Skeletal muscle tissue (tissue), 3 donors: ENCODE measurements at regions not wholly inside any gene's neighbourhood (a gene's known extent, or its start where the extent isn't known, plus 50 kb on each side); places are given as distances from the start of the nearest gene placed in this dataset.

Experiments used
- H3K27ac ChIP-seq: one replicate; pipeline ENCODE4 v1.7.0; 2013; ENCODE audit warnings: mild to moderate bottlenecking, low read depth, low read length, inconsistent platforms
- H3K27me3 ChIP-seq, 3 donors: one replicate each; pipeline ENCODE4 v1.7.0; 2013; ENCODE audit warnings: low read length in 3 of 3; ENCODE audit not compliant: control insufficient read depth in 3 of 3, insufficient read depth in 3 of 3
- H3K36me3 ChIP-seq, 3 donors: one replicate each; pipeline ENCODE4 v1.7.0; 2013; ENCODE audit warnings: low read length in 3 of 3; ENCODE audit not compliant: control insufficient read depth in 3 of 3, insufficient read depth in 3 of 3
- H3K4me1 ChIP-seq, 3 donors: one replicate each; pipeline ENCODE4 v1.7.0; 2013; ENCODE audit warnings: low read length in 3 of 3, mild to moderate bottlenecking in 3 of 3; ENCODE audit not compliant: control insufficient read depth in 3 of 3, insufficient read depth in 3 of 3
- H3K4me3 ChIP-seq, 3 donors: one replicate each; pipeline ENCODE4 v1.7.0; 2013; ENCODE audit warnings: low read length in 3 of 3
- H3K9ac ChIP-seq, 3 donors: one replicate each; pipeline ENCODE4 v1.7.0; 2013; ENCODE audit warnings: low read length in 3 of 3, mild to moderate bottlenecking in 3 of 3, moderate library complexity in 2 of 3, low read depth in 1 of 3
- H3K9me3 ChIP-seq, 3 donors: one replicate each; pipeline ENCODE4 v1.7.0; 2013; ENCODE audit warnings: low read length in 3 of 3; ENCODE audit not compliant: control insufficient read depth in 3 of 3
- donor health status: Osteomylitis.

DNA sequence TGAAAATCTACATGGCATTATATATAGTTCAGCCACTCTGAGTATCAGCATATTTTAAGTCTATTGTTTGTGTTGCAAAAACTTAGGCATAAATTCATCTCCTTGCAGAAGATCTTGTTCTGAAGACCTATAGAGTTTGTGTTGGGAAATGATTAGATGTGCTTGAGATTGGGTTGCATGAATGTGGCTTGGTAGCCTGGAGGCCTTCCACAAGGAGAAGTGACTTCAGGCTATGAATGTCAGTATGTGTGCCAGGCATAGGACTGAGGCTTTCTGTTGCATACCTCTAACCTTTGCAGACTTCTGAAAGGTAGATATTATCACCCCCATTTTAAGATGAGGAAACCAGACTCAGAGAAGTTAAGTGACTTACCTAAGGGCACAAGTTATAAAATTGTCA is 188.6 kb downstream of the OLFM4 start:
- H3K4me3 ChIP-seq, result no peak overlapping the region
- no peaks in the 10 kb centered on the region for H3K9me3 ChIP-seq
- no peaks in the 10 kb centered on the region for H3K36me3 ChIP-seq
- H3K9ac ChIP-seq, result no peak overlapping the region
- H3K27me3 ChIP-seq, result no peaks in the 10 kb centered on the region
- no peak overlapping the region for H3K27ac ChIP-seq
- H3K4me1 ChIP-seq, result no peaks in the 10 kb centered on the region

DNA sequence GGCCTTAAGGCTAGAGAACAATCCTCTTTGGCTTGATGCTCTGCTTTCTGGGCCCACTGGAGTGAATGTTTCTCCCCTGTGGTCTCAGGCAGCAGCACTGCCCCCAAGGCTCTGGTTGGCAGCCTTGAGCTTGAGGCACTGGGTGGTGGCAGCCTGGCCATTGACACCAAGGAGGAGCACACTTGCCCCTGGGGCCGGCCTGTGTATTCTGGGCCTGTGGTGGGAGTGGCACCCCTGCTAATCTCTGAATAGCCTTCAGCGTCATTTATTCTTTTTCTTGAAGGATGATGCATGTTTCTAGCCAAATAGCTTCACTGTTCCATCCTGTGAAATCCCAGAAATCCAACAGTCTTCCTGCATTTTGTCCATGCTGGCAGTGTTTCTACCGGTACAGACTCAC is 191.4 kb downstream of the OLFM4 start:
- H3K27me3 ChIP-seq, result no peaks in the 10 kb centered on the region
- H3K4me3 ChIP-seq, result no peak overlapping the region
- H3K27ac ChIP-seq, result no peak overlapping the region
- no peaks in the 10 kb centered on the region for H3K36me3 ChIP-seq
- peaks cover 0 to 5% (median 0%) of the 10 kb centered on the region in 3 donors for H3K9me3 ChIP-seq
- H3K9ac ChIP-seq, result no peak overlapping the region
- H3K4me1 ChIP-seq, result no peaks in the 10 kb centered on the region

- H3K9me3 ChIP-seq, result no peaks in the 10 kb centered on the region
- H3K4me1 ChIP-seq, result no peaks in the 10 kb centered on the region
- no peak overlapping the region for H3K27ac ChIP-seq
- H3K9ac ChIP-seq, result no peak overlapping the region
- no peak overlapping the region for H3K4me3 ChIP-seq
- peaks cover 0 to 5% (median 4%) of the 10 kb centered on the region in 3 donors for H3K27me3 ChIP-seq
- no peaks in the 10 kb centered on the region for H3K36me3 ChIP-seq
Measured at GRCh38 chr13:53237696-53238095, 209.1 kb downstream of the OLFM4 start.

- H3K9me3 ChIP-seq, result no peaks in the 10 kb centered on the region
- H3K27me3 ChIP-seq, result peaks cover 0 to 5% (median 4%) of the 10 kb centered on the region in 3 donors
- H3K9ac ChIP-seq, result no peak overlapping the region
- H3K36me3 ChIP-seq, result no peaks in the 10 kb centered on the region
- H3K27ac ChIP-seq, result no peak overlapping the region
- H3K4me1 ChIP-seq, result no peaks in the 10 kb centered on the region
- no peak overlapping the region for H3K4me3 ChIP-seq
Measured at GRCh38 chr13:53238261-53238660, 209.6 kb downstream of the OLFM4 start.

DNA sequence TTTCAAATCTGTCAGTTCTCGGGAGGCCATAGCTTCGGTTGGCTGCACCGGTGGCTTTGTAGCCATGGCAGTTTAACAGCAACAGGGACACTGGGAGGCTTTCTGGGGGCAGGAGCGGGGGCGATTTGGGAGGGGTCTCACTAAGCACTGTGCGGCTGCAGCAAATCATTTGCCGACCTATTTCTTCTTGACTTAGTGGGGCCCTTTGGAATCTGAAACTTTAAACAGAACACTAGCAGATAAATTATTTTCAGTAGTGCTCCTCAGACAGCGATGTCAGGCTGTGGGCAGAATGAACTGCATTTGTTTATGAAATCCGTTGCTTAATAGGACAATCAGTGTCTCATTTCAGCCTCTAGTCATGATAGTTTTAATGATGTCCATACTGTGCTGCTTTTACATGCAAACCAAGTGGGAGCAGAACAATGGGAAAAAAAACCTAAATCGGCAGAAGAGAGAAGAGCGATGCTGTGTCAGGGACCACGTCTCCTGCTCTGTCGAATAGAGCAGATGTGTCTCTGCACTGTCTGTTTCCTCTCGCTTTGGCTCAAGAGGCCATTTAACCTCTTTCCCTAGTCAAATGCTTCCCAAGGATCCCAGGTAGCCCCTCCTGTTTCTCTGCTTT is 211.9 kb downstream of the OLFM4 start:
- Histone ChIP-seq H3K9me3 (no peaks in the 10 kb centered on the region), H3K27me3 (peaks cover 2 to 5% (median 4%) of the 10 kb centered on the region in 3 donors), H3K9ac (no peak overlapping the region), H3K4me3 (no peak overlapping the region), H3K36me3 (no peaks in the 10 kb centered on the region), H3K4me1 (no peaks in the 10 kb centered on the region), H3K27ac (no peak overlapping the region)

DNA sequence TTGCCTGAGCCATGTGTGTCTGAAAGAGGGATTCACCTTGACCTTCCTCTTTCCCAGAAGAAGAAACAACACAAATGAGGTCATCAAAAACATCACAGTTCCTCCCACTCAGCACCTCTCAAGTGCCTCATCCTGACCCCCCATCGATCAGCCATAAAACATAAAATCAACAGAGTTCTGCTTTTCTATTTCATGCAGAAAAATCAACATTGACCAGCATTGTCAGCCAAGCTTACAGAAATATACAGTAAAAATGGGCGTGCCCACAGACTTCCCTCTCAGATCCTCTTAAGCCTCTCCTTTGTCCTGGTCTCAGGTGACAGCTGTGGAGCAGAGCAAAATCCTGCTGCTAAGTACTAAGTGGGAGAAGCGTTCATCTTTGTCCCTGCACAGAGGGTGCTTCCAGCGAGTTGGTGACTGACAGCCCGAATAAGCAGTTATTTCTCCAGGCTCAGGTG is 213.3 kb downstream of the OLFM4 start:
- no peak overlapping the region for H3K27ac ChIP-seq
- no peak overlapping the region for H3K4me3 ChIP-seq
- no peaks in the 10 kb centered on the region for H3K9me3 ChIP-seq
- no peaks in the 10 kb centered on the region for H3K4me1 ChIP-seq
- H3K36me3 ChIP-seq, result no peaks in the 10 kb centered on the region
- peaks cover 2 to 5% (median 4%) of the 10 kb centered on the region in 3 donors for H3K27me3 ChIP-seq
- no peak overlapping the region for H3K9ac ChIP-seq

- no peaks in the 10 kb centered on the region for H3K4me1 ChIP-seq
- H3K27ac ChIP-seq, result no peak overlapping the region
- no peaks in the 10 kb centered on the region for H3K9me3 ChIP-seq
- H3K27me3 ChIP-seq, result peaks cover 0 to 2% (median under 1%) of the 10 kb centered on the region in 3 donors
- H3K4me3 ChIP-seq, result no peak overlapping the region
- H3K9ac ChIP-seq, result no peak overlapping the region
- H3K36me3 ChIP-seq, result no peaks in the 10 kb centered on the region
Measured at GRCh38 chr13:53249236-53249635, 220.6 kb downstream of the OLFM4 start.

DNA sequence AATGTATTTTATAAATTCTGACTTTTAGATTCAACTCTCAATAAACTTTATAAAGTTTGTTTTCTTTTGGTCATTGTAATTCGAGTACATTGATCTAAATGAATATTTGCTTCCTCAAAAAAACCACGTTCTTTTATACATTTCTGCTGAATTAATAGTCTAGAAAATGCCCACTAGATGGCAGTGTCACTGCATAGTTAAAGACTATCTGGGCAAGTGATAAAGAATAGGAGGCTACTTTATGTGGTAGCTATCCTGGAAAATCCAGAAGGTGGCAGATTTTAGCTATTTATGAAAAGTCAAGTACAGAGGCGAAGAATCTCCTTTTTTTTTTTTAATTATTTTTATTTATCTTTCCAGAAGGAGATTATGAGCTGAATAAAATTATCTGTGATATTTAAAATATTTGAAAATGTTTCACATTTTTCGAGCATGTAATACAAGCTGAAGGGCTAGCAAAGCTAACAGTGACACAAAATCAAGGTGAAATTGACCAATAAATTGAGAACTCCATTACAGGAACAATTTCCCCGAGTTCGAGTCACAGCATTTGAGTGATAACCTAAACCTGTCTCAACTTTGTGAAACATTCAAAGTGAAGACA is 221.8 kb downstream of the OLFM4 start:
- H3K27me3 ChIP-seq, result peaks cover 0 to 4% (median 0%) of the 10 kb centered on the region in 3 donors
- H3K27ac ChIP-seq, result no peak overlapping the region
- no peak overlapping the region for H3K4me3 ChIP-seq
- no peak overlapping the region for H3K9ac ChIP-seq
- H3K9me3 ChIP-seq, result no peaks in the 10 kb centered on the region
- H3K36me3 ChIP-seq, result no peaks in the 10 kb centered on the region
- no peaks in the 10 kb centered on the region for H3K4me1 ChIP-seq

DNA sequence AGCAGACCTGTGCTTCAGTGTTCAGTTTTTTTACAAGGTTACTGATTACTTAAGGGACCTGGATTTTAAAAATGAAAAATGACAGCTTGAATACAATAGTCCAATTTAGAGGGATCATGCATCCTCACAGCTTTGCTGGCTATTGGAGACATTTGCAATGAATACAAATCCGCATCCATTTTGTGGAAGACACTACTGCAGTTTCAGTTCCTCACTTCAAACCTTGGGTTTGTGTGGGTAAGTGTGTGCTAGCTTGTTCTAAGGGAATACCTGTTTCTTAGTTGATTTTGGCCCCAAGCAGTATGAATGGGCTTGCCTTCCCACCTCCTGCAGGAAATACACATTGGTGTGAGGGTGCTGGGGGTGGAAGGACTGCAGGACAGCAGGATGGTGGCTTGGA is 222.4 kb downstream of the OLFM4 start:
- Histone ChIP-seq H3K9me3 (no peaks in the 10 kb centered on the region), H3K27ac (no peak overlapping the region), H3K9ac (no peak overlapping the region), H3K4me1 (no peaks in the 10 kb centered on the region), H3K27me3 (peaks cover 0 to 4% (median 0%) of the 10 kb centered on the region in 3 donors), H3K36me3 (no peaks in the 10 kb centered on the region), H3K4me3 (no peak overlapping the region)

- H3K9ac ChIP-seq, result no peak overlapping the region
- no peak overlapping the region for H3K4me3 ChIP-seq
- H3K4me1 ChIP-seq, result no peaks in the 10 kb centered on the region
- no peaks in the 10 kb centered on the region for H3K36me3 ChIP-seq
- peaks cover 0 to 7% (median 0%) of the 10 kb centered on the region in 3 donors for H3K27me3 ChIP-seq
- H3K9me3 ChIP-seq, result no peaks in the 10 kb centered on the region
- no peak overlapping the region for H3K27ac ChIP-seq
Measured at GRCh38 chr13:53254500-53254899, 225.9 kb downstream of the OLFM4 start.
